Brain microvascular endothelial cell (primary cell): ENCODE measurements at regions not wholly inside any gene's neighbourhood (a gene's known extent, or its start where the extent isn't known, plus 50 kb on each side); places are given as distances from the start of the nearest gene placed in this dataset.

Source experiments
- DNase-seq: peaks from one replicate; pipeline ENCODE4 v3.0.0-alpha.2; 2020
- H3K27ac ChIP-seq: fragments of 250-450 bp; sonication (Bioruptor Pico); 2 replicates; pipeline ENCODE4 v1.5.1; 2020; ENCODE audit warnings: mild to moderate bottlenecking, moderate library complexity
- H3K27me3 ChIP-seq: fragments of 250-450 bp; sonication (Bioruptor Pico); replicated peaks from 2 replicates; pipeline ENCODE4 v1.5.1; 2020; ENCODE audit warnings: mild to moderate bottlenecking
- H3K36me3 ChIP-seq: fragments of 250-450 bp; sonication (Bioruptor Pico); replicated peaks from 2 replicates; pipeline ENCODE4 v1.5.1; 2020; ENCODE audit warnings: mild to moderate bottlenecking
- H3K4me3 ChIP-seq: 2 replicates; pipeline ENCODE4 v1.5.1; 2011; ENCODE audit warnings: low read depth, mild to moderate bottlenecking, control low read depth, low read length, moderate library complexity
- in situ Hi-C: cut with HindIII; loops from 2 replicates; pipeline ENCODE4 v1.10.0; 2017; ENCODE audit warnings: low sequenced_read_pairs, low pct_ligation_motif_present
- TF ChIP-seq, protein P1 (sequence below): IDR thresholded peaks from 2 replicates; pipeline ENCODE4 v1.5.1; 2011; ENCODE audit warnings: low read depth, mild to moderate bottlenecking, moderate library complexity, low read length, control low read depth, inconsistent platforms; ENCODE audit errors: missing control alignments

GRCh38 chr2:21307037-21307436 is 183.3 kb downstream of the TDRD15 start:
- Histone ChIP-seq H3K4me3 (no peak overlapping the region), H3K27me3 (no peaks in the 10 kb centered on the region), H3K27ac (no peak overlapping the region), H3K36me3 (no peaks in the 10 kb centered on the region)
- DNase-seq, result no peak
- TF ChIP-seq, protein P1, sequence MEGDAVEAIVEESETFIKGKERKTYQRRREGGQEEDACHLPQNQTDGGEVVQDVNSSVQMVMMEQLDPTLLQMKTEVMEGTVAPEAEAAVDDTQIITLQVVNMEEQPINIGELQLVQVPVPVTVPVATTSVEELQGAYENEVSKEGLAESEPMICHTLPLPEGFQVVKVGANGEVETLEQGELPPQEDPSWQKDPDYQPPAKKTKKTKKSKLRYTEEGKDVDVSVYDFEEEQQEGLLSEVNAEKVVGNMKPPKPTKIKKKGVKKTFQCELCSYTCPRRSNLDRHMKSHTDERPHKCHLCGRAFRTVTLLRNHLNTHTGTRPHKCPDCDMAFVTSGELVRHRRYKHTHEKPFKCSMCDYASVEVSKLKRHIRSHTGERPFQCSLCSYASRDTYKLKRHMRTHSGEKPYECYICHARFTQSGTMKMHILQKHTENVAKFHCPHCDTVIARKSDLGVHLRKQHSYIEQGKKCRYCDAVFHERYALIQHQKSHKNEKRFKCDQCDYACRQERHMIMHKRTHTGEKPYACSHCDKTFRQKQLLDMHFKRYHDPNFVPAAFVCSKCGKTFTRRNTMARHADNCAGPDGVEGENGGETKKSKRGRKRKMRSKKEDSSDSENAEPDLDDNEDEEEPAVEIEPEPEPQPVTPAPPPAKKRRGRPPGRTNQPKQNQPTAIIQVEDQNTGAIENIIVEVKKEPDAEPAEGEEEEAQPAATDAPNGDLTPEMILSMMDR, result no peak
- in situ Hi-C loops, result no loop called here

DNA sequence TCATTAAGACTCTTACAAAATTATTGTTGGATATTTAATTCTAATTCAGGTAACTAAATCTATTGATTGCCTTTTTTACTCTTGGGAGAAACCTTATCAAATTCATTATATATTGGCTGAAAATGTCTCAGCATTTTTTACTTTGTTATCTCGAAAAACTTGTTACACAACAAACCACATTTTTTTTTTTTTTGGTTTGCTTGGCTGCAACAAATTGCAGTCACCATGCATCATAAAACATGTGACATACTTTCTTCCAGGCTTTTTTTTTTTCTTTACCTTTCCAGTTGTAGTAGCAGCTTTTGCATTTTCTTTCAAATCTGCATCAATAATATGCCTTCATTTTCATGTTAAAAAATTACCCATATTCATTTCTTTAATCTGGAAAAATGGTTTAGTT is 186.7 kb downstream of the TDRD15 start:
- no peak for DNase-seq
- in situ Hi-C loops, result no loop called here
- H3K36me3 ChIP-seq, result no peaks in the 10 kb centered on the region

DNA sequence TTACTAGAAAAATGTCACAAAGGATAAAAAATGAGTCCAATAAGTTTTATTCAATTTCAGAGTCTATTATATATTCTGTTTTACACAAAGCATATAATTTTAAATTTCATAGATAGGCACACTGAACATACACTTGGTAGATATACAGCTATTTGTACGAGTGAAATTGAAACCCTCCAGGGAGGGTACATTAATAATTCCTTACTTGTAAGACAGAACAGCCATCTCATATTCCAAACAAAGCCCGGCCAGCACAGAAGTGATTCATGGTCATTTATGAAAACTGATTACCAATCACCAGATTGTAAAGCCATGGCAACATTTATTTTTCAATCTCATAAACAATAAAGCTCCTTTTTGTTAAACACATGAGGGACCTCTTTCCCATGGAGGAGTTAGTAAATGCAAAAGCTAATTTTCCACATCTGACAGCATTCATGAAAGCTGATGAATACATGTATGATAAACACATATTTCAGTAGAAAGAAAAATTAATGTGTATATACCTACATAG is 190.6 kb downstream of the TDRD15 start:
- H3K27ac ChIP-seq, result no peak overlapping the region
- H3K36me3 ChIP-seq, result no peaks in the 10 kb centered on the region
- DNase-seq, result no peak
- no peaks in the 10 kb centered on the region for H3K27me3 ChIP-seq
- TF ChIP-seq, protein P1, result no peak
- no peak overlapping the region for H3K4me3 ChIP-seq
- in situ Hi-C loops, result no loop called here

More for the DNA sequence above, 186.7 kb downstream of the TDRD15 start:
- no peak overlapping the region for H3K27ac ChIP-seq
- no peak overlapping the region for H3K4me3 ChIP-seq
- TF ChIP-seq, protein P1, result no peak
- H3K27me3 ChIP-seq, result no peaks in the 10 kb centered on the region

GRCh38 chr2:21317131-21317530 is 193.4 kb downstream of the TDRD15 start:
- TF ChIP-seq, protein P1, result peak; percentile 62
- no peaks in the 10 kb centered on the region for H3K27me3 ChIP-seq
- in situ Hi-C loops, result no loop called here
- no peak overlapping the region for H3K27ac ChIP-seq
- peak; percentile 18 for DNase-seq
- H3K36me3 ChIP-seq, result no peaks in the 10 kb centered on the region
- no peak overlapping the region for H3K4me3 ChIP-seq

- Histone ChIP-seq H3K27me3 (no peaks in the 10 kb centered on the region), H3K4me3 (no peak overlapping the region), H3K36me3 (no peaks in the 10 kb centered on the region), H3K27ac (no peak overlapping the region)
- in situ Hi-C loops, result no loop called here
- TF ChIP-seq, protein P1, result no peak
- DNase-seq, result no peak
Observed at GRCh38 chr2:21318263-21318662, 194.5 kb downstream of the TDRD15 start.

- Histone ChIP-seq H3K4me3 (no peak overlapping the region), H3K27ac (no peak overlapping the region), H3K27me3 (no peaks in the 10 kb centered on the region), H3K36me3 (no peaks in the 10 kb centered on the region)
- in situ Hi-C loops, result no loop called here
- no peak for DNase-seq
- TF ChIP-seq, protein P1, result no peak
Observed at GRCh38 chr2:21326152-21326551, 202.4 kb downstream of the TDRD15 start.
